ENCODE measurements at regions not wholly inside any gene's neighbourhood (a gene's known extent, or its start where the extent isn't known, plus 50 kb on each side); places are given as distances from the start of the nearest gene placed in this dataset.

- POLR2A ChIA-PET, result no interaction called here
- CTCF ChIA-PET, result no interaction called here
Observed at GRCh38 chr4:24131954-24132673, 242.3 kb upstream of the PPARGC1A start.

- ChIA-PET CTCF (no interaction called here), POLR2A (no interaction called here)
Observed at GRCh38 chr4:24130637-24131036, 240.8 kb upstream of the PPARGC1A start.

GRCh38 chr4:24126776-24127175 is 236.9 kb upstream of the PPARGC1A start:
- ChIA-PET POLR2A (no interaction called here), CTCF (no interaction called here)

GRCh38 chr4:24121395-24122175 is 231.7 kb upstream of the PPARGC1A start:
- ChIA-PET POLR2A (no interaction called here), CTCF (no interaction called here)

GRCh38 chr4:24117975-24118374 is 228.1 kb upstream of the PPARGC1A start:
- POLR2A ChIA-PET, result interaction anchor here (0.6 kb wide), 1 partner anchor 539 kb away, joined by 6 read pairs; no protein-coding TSS in a partner anchor
- CTCF ChIA-PET, result no interaction called here

GRCh38 chr4:24116107-24116506 is 226.3 kb upstream of the PPARGC1A start:
- CTCF ChIA-PET, result no interaction called here
- POLR2A ChIA-PET, result no interaction called here

- CTCF ChIA-PET, result no interaction called here
- POLR2A ChIA-PET, result no interaction called here
Observed at GRCh38 chr4:24114919-24115500, 225.2 kb upstream of the PPARGC1A start.

GRCh38 chr4:24114444-24114843 is 224.6 kb upstream of the PPARGC1A start:
- POLR2A ChIA-PET, result no interaction called here
- CTCF ChIA-PET, result no interaction called here

- ChIA-PET POLR2A (no interaction called here), CTCF (no interaction called here)
Observed at GRCh38 chr4:24112466-24112865, 222.6 kb upstream of the PPARGC1A start.

GRCh38 chr4:24108567-24108966 is 218.7 kb upstream of the PPARGC1A start:
- ChIA-PET CTCF (no interaction called here), POLR2A (no interaction called here)

- CTCF ChIA-PET, result no interaction called here
- POLR2A ChIA-PET, result no interaction called here
Observed at GRCh38 chr4:24105327-24106038, 215.6 kb upstream of the PPARGC1A start.

GRCh38 chr4:24104158-24104565 is 214.3 kb upstream of the PPARGC1A start:
- ChIA-PET POLR2A (no interaction called here), CTCF (no interaction called here)

- ChIA-PET CTCF (no interaction called here), POLR2A (no interaction called here)
Observed at GRCh38 chr4:24103434-24104157, 213.7 kb upstream of the PPARGC1A start.

- ChIA-PET CTCF (no interaction called here), POLR2A (no interaction called here)
Observed at GRCh38 chr4:24102621-24103020, 212.8 kb upstream of the PPARGC1A start.

GRCh38 chr4:24096603-24097002 is 206.8 kb upstream of the PPARGC1A start:
- POLR2A ChIA-PET, result no interaction called here
- CTCF ChIA-PET, result no interaction called here

GRCh38 chr4:24094726-24095125 is 204.9 kb upstream of the PPARGC1A start:
- ChIA-PET POLR2A (no interaction called here), CTCF (no interaction called here)

GRCh38 chr4:24093446-24093845 is 203.6 kb upstream of the PPARGC1A start:
- POLR2A ChIA-PET, result no interaction called here
- CTCF ChIA-PET, result no interaction called here

GRCh38 chr4:24091639-24092233 is 201.9 kb upstream of the PPARGC1A start:
- ChIA-PET POLR2A (no interaction called here), CTCF (no interaction called here)

- POLR2A ChIA-PET, result no interaction called here
- CTCF ChIA-PET, result interaction anchor here (0.7 kb wide), 1 partner anchor 70 kb away, joined by 3 read pairs; no protein-coding TSS in a partner anchor
Observed at GRCh38 chr4:24089851-24090534, 200.1 kb upstream of the PPARGC1A start.

Data from activated CD8-positive, alpha-beta memory T cell treated with anti-CD3 and anti-CD28 coated beads for 36 hours (primary cell).